Lower leg skin (tissue), 4 donors: ENCODE measurements at regions not wholly inside any gene's neighbourhood (a gene's known extent, or its start where the extent isn't known, plus 50 kb on each side); places are given as distances from the start of the nearest gene placed in this dataset.
"Not testable (repeated sequence)": the region's sequence is repeated elsewhere in the genome, so short reads cannot be mapped to it uniquely, and the experiment has no call there.

Experiments
- DNase-seq, 2 donors: peaks; one replicate each; pipeline ENCODE4 v3.0.0-alpha.2; 2019; ENCODE audit warnings: low spot score in 2 of 2
- H3K4me3 ChIP-seq: fragments of 200-600 bp; sonication (generic); 2 replicates; pipeline ENCODE4 v1.5.1; 2017; ENCODE audit warnings: mild to moderate bottlenecking, low read depth; ENCODE audit not compliant: poor library complexity, severe bottlenecking
- CTCF ChIP-seq, 3 donors: fragments of 450-650 bp; IDR thresholded peaks; one replicate each; pipeline ENCODE4 v1.5.1; 2016; ENCODE audit warnings: antibody characterized with exemption in 3 of 3, mild to moderate bottlenecking in 3 of 3, moderate library complexity in 2 of 3
- POLR2A ChIP-seq, 2 donors: fragments of 450-650 bp; IDR thresholded peaks; one replicate each; pipeline ENCODE4 v1.6.1; 2016 to 2017; ENCODE audit warnings: antibody characterized with exemption in 2 of 2, mild to moderate bottlenecking in 1 of 2, moderate library complexity in 1 of 2
- WGBS, 2 donors: methylation state at CpG; one replicate each; pipeline ENCODE4 v1.1.5; 2018; 5-methylcytosine and 5-hydroxymethylcytosine counted together
- intact Hi-C: fragments of 100-400 bp; cut with DNase I; formaldehyde crosslinking; loops from one replicate; pipeline ENCODE4 v1.15.0; 2023; ENCODE audit warnings: low total_unique reads

DNA sequence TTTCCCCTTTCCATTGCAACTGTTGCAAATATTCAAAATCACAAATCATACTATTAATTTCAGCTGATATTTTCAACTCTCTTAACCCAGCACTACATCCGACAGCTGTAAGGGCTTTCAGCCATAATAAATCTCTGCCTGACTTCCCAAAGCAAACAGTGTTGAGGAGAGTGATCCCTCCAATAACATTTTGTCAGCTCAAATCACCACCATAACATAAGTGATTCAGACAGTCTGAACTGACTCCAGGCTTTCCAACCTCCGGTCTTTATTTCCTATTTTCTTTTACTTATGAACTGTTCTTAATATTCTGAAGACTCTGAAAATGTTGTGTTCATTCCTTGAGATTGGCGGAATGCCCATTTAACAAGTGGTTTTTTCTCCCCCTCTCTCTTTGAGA is 1085.9 kb downstream of the GATA3 start:
- no peak overlapping the region for H3K4me3 ChIP-seq
- DNase-seq = no peak
- intact Hi-C loops = no loop called here
- WGBS, 2 donors = 31 to 45% methylated on average over 3 of the region's 3 CpGs
- no peak for TF ChIP-seq CTCF (IDR thresholded peaks at IDR 0.05)
- TF ChIP-seq POLR2A (IDR thresholded peaks at IDR 0.05) = no peak

GRCh38 chr10:9147475-9147874 is 1093.0 kb downstream of the GATA3 start:
- H3K4me3 ChIP-seq = no peak overlapping the region
- 67 to 73% methylated on average over 6 of the region's 6 CpGs for WGBS, 2 donors
- TF ChIP-seq POLR2A (IDR thresholded peaks at IDR 0.05) = no peak
- TF ChIP-seq CTCF (IDR thresholded peaks at IDR 0.05) = no peak
- DNase-seq = no peak
- intact Hi-C loops = no loop called here

GRCh38 chr10:9149134-9149533 is 1094.6 kb downstream of the GATA3 start:
- DNase-seq = no peak
- H3K4me3 ChIP-seq = no peak overlapping the region
- TF ChIP-seq CTCF (IDR thresholded peaks at IDR 0.05) = no peak
- TF ChIP-seq POLR2A (IDR thresholded peaks at IDR 0.05) = no peak
- intact Hi-C loops = no loop called here

DNA sequence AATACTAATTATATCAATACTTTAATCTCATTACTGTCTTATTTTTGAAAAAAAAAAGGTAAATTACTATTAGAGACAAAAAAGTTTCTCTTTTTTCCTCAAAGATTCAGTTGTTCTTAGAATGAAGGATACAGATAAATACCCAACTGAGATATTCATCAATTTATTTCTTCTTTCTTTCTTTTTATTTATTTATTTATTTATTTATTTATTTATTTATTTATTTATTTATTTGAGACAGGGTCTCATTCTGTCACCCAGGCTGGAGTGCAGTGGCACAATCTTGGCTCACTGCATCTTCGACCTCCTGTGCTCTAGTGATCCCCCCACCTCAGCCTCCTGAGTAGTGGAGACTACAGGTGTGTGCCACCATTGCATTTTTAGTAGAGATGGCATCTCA is 1098.6 kb downstream of the GATA3 start:
- WGBS, 2 donors = 79 to 89% methylated on average over 1 of the region's 1 CpG
- H3K4me3 ChIP-seq, intact Hi-C loops, DNase-seq: not testable (repeated sequence)

- WGBS, 2 donors = 68 to 71% methylated on average over 3 of the region's 3 CpGs
- no peak for DNase-seq
- H3K4me3 ChIP-seq = no peak overlapping the region
- intact Hi-C loops = no loop called here
- TF ChIP-seq CTCF (IDR thresholded peaks at IDR 0.05) = no peak
- no peak for TF ChIP-seq POLR2A (IDR thresholded peaks at IDR 0.05)
Measured at GRCh38 chr10:9157656-9158055, 1103.2 kb downstream of the GATA3 start.

- TF ChIP-seq POLR2A (IDR thresholded peaks at IDR 0.05) (no peak), CTCF (IDR thresholded peaks at IDR 0.05) (no peak)
- WGBS, 2 donors = 54 to 58% methylated on average over 3 of the region's 3 CpGs
- no peak overlapping the region for H3K4me3 ChIP-seq
- intact Hi-C loops = no loop called here
- DNase-seq = no peak
Measured at GRCh38 chr10:9158675-9159074, 1104.2 kb downstream of the GATA3 start.
